AG09309 (cell line): ENCODE measurements at regions not wholly inside any gene's neighbourhood (a gene's known extent, or its start where the extent isn't known, plus 50 kb on each side); places are given as distances from the start of the nearest gene placed in this dataset.

Source experiments
- DNase-seq: peaks from one replicate; pipeline ENCODE4 v3.0.0-alpha.2; 2010; ENCODE audit warnings: low read depth
- H3K4me3 ChIP-seq: 2 replicates; pipeline ENCODE4 v1.5.1; 2011; ENCODE audit warnings: mild to moderate bottlenecking, low read depth, low read length, moderate library complexity; ENCODE audit not compliant: control insufficient read depth
- TF ChIP-seq, protein P1 (sequence below): IDR thresholded peaks from 2 replicates; pipeline ENCODE4 v1.5.1; 2011; ENCODE audit warnings: mild to moderate bottlenecking, low read depth, low read length, inconsistent platforms; ENCODE audit not compliant: insufficient read depth, control insufficient read depth; ENCODE audit errors: missing control alignments

DNA sequence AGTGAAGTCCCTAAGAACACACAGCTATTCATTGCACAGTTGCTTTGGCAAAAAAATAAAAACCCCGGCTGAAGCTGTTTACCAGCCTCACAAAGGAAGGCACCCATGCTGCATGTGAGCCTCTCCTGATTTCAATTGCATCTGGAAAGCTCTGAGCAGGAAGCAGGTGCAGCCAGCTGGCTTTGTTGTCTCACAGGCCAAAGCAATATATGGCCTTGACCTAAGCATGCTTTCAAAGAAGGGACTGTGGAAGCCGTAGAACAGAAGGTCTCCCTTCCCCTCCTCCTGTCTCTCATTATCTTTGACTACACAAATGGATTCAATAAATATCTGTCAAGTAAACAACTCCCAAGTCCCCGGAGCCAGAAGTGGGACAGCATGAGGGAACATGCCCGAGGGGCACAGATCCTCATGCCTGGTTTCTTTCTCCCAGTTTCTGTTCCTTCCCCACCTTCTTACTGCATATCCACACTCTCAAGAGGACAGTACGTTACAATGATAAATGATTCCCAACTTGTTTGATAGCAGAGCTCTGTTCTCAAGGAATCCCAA, 57.2 kb upstream of the PCSK2 start:
- no peak overlapping the region for H3K4me3 ChIP-seq
- no peak for DNase-seq
- TF ChIP-seq, protein P1, sequence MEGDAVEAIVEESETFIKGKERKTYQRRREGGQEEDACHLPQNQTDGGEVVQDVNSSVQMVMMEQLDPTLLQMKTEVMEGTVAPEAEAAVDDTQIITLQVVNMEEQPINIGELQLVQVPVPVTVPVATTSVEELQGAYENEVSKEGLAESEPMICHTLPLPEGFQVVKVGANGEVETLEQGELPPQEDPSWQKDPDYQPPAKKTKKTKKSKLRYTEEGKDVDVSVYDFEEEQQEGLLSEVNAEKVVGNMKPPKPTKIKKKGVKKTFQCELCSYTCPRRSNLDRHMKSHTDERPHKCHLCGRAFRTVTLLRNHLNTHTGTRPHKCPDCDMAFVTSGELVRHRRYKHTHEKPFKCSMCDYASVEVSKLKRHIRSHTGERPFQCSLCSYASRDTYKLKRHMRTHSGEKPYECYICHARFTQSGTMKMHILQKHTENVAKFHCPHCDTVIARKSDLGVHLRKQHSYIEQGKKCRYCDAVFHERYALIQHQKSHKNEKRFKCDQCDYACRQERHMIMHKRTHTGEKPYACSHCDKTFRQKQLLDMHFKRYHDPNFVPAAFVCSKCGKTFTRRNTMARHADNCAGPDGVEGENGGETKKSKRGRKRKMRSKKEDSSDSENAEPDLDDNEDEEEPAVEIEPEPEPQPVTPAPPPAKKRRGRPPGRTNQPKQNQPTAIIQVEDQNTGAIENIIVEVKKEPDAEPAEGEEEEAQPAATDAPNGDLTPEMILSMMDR = no peak

DNA sequence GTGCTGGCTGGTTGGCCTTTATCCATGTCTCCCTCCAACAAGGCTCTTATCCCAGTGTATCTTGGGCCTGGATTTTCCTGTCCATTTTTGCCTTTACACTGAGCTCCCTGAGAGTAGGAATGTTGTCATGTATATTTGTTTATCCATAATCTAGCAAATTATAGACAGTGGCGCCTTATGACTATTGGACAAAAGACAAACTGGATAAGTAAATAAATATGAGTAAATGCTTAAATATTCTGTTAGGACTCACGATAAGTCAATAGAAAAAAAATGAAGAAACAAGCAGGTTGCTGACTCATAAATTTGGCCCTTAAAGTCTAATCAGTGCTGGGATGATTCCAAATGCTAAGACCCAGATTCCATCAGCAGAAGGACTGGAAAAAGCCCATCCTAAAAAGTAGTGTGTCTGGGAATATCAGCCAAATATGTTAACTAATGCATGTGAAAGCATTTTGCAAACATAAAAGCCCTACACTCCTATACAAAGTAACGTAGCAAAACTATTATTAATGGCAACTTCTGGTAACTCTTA, 55.0 kb upstream of the PCSK2 start:
- H3K4me3 ChIP-seq = no peak overlapping the region
- TF ChIP-seq, protein P1 = no peak
- no peak for DNase-seq

DNA sequence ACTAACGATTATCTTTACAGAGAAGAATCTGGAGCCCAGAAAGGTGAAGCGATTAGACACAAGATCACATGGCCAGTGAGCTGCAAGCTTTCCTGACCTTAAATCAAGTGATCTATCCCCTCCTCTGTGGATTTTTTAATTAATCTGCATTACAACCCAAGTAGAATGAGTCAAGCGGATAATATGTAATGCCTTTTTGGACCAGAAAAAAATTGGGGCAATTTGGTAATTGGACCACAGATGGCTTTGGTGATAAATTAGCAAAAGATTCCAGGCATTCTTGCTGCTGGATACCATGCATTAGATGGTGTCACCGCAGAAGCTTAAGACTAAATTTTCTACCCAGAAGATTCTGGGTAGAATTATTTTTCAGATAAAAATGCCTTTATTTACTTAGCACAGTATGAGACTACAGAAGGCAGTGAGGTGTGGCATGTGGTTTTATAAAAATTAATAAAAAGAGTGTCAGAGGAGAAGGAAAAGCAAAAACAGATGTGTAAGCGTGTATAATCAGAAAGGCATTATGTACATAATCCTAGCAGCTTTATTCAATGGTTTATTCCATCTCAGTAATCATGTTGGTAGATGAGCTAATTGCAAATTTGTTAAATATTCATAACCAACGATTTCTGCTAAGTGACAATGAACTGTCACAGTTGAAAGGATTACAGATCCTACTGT, 53.9 kb upstream of the PCSK2 start:
- DNase-seq = no peak
- no peak overlapping the region for H3K4me3 ChIP-seq
- TF ChIP-seq, protein P1 = no peak
